ENCODE measurements at regions not wholly inside any gene's neighbourhood (a gene's known extent, or its start where the extent isn't known, plus 50 kb on each side); places are given as distances from the start of the nearest gene placed in this dataset.
A peak's percentile ranks its signal among the peaks of the same experiment; 100 is the strongest.

GRCh38 chr1:57966751-57967406, 543.0 kb upstream of the DAB1 start:
- TF ChIP-seq CTCF (conservative IDR thresholded peaks at IDR 0.05) = no peak
- DNase-seq = peak; percentile 92

GRCh38 chr1:57966340-57966739, 542.5 kb upstream of the DAB1 start:
- Histone ChIP-seq H3K27me3 (ENCODE audit: control insufficient read depth, insufficient read depth, low read length, poor library complexity, severe bottlenecking) (no peaks in the 10 kb centered on the region), H3K4me1 (ENCODE audit: control insufficient read depth, insufficient read depth, low read length) (peaks cover 6% of the 10 kb centered on the region), H3K9ac (ENCODE audit: extremely low read depth, low read length, poor library complexity, severe bottlenecking) (no peak overlapping the region), H3K27ac (ENCODE audit: low read depth, low read length) (no peak overlapping the region), H3K36me3 (ENCODE audit: control insufficient read depth, insufficient read depth, low read length) (no peaks in the 10 kb centered on the region), H3K9me3 (ENCODE audit: control insufficient read depth, low read length) (no peaks in the 10 kb centered on the region), H3K4me3 (ENCODE audit: low read length) (no peak overlapping the region)
- H3K27me3 Mint-ChIP-seq (ENCODE audit: insufficient read depth) = no peaks in the 10 kb centered on the region
- no peaks in the 10 kb centered on the region for H3K9me3 Mint-ChIP-seq
- H3K4me1 Mint-ChIP-seq = peaks cover 11% of the 10 kb centered on the region
- 79% methylated on average over 5 of the region's 5 CpGs; no CpG with 5 or more reads in 1 of the 2 experiments for WGBS, 2 experiments (ENCODE audit: insufficient coverage in 1 of 2, insufficient read length in 1 of 2)
- peak; percentile 50 for TF ChIP-seq CTCF (conservative IDR thresholded peaks at IDR 0.05)
- no peaks in the 10 kb centered on the region for H3K36me3 Mint-ChIP-seq (ENCODE audit: low read depth)
- no peak overlapping the region for H3K4me3 Mint-ChIP-seq
- peak; percentile 44 for DNase-seq
- no peak overlapping the region for H3K27ac Mint-ChIP-seq

More at GRCh38 chr1:57966751-57967406, 543.0 kb upstream of the DAB1 start:
- 64 to 65% methylated on average over 3 of the region's 3 CpGs for WGBS, 2 experiments (ENCODE audit: insufficient coverage in 1 of 2, insufficient read length in 1 of 2)
- Histone ChIP-seq H3K4me1 (ENCODE audit: control insufficient read depth, insufficient read depth, low read length) (peaks cover 6% of the 10 kb centered on the region), H3K9ac (ENCODE audit: extremely low read depth, low read length, poor library complexity, severe bottlenecking) (no peak overlapping the region), H3K36me3 (ENCODE audit: control insufficient read depth, insufficient read depth, low read length) (no peaks in the 10 kb centered on the region), H3K4me3 (ENCODE audit: low read length) (no peak overlapping the region), H3K27ac (ENCODE audit: low read depth, low read length) (no peak overlapping the region), H3K9me3 (ENCODE audit: control insufficient read depth, low read length) (no peaks in the 10 kb centered on the region), H3K27me3 (ENCODE audit: control insufficient read depth, insufficient read depth, low read length, poor library complexity, severe bottlenecking) (no peaks in the 10 kb centered on the region)
- no peak overlapping the region for H3K4me3 Mint-ChIP-seq
- H3K27ac Mint-ChIP-seq = no peak overlapping the region
- no peaks in the 10 kb centered on the region for H3K36me3 Mint-ChIP-seq (ENCODE audit: low read depth)
- peaks cover 11% of the 10 kb centered on the region for H3K4me1 Mint-ChIP-seq
- no peaks in the 10 kb centered on the region for H3K9me3 Mint-ChIP-seq
- H3K27me3 Mint-ChIP-seq (ENCODE audit: insufficient read depth) = no peaks in the 10 kb centered on the region

GRCh38 chr1:57963581-57963980, 539.7 kb upstream of the DAB1 start:
- WGBS, 2 experiments (ENCODE audit: insufficient coverage in 1 of 2, insufficient read length in 1 of 2) = 91 to 92% methylated on average over 2 to 5 of the region's 6 CpGs
- H3K9me3 Mint-ChIP-seq = no peaks in the 10 kb centered on the region
- peak overlapping the region; percentile 73 for H3K27ac ChIP-seq (ENCODE audit: low read depth, low read length)
- H3K27me3 ChIP-seq (ENCODE audit: control insufficient read depth, insufficient read depth, low read length, poor library complexity, severe bottlenecking) = no peaks in the 10 kb centered on the region
- no peaks in the 10 kb centered on the region for H3K9me3 ChIP-seq (ENCODE audit: control insufficient read depth, low read length)
- no peak for DNase-seq
- no peak overlapping the region for H3K9ac ChIP-seq (ENCODE audit: extremely low read depth, low read length, poor library complexity, severe bottlenecking)
- no peaks in the 10 kb centered on the region for H3K36me3 ChIP-seq (ENCODE audit: control insufficient read depth, insufficient read depth, low read length)
- no peaks in the 10 kb centered on the region for H3K36me3 Mint-ChIP-seq (ENCODE audit: low read depth)
- no peaks in the 10 kb centered on the region for H3K4me1 Mint-ChIP-seq
- no peaks in the 10 kb centered on the region for H3K27me3 Mint-ChIP-seq (ENCODE audit: insufficient read depth)
- H3K4me1 ChIP-seq (ENCODE audit: control insufficient read depth, insufficient read depth, low read length) = peaks cover 2% of the 10 kb centered on the region
- H3K27ac Mint-ChIP-seq = no peak overlapping the region
- H3K4me3 ChIP-seq (ENCODE audit: low read length) = no peak overlapping the region
- TF ChIP-seq CTCF (conservative IDR thresholded peaks at IDR 0.05) = no peak
- no peak overlapping the region for H3K4me3 Mint-ChIP-seq
